ENCODE measurements at regions not wholly inside any gene's neighbourhood (a gene's known extent, or its start where the extent isn't known, plus 50 kb on each side); places are given as distances from the start of the nearest gene placed in this dataset.
A peak's percentile ranks its signal among the peaks of the same experiment; 100 is the strongest.
"Not testable (repeated sequence)": the region's sequence is repeated elsewhere in the genome, so short reads cannot be mapped to it uniquely, and the experiment has no call there.

DNA sequence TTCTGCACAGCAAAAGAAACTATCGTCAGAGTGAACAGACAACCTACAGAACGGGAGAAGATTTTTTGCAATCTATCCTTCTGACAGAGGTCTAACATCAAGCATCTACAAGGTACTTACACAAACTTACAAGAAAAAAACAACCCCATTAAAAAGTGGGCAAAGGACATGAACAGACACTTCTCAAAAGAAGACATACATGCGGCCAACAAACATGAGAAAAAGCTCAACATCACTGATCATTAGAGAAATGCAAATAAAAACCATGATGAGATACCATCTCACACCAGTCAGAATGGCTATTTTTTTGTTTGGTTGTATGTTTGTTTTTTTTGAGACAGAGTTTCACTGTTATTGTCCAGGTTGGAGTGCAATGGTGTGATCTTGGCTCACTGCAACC is 131.5 kb upstream of the MED13 start:
- DNase-seq: not testable (repeated sequence)

DNA sequence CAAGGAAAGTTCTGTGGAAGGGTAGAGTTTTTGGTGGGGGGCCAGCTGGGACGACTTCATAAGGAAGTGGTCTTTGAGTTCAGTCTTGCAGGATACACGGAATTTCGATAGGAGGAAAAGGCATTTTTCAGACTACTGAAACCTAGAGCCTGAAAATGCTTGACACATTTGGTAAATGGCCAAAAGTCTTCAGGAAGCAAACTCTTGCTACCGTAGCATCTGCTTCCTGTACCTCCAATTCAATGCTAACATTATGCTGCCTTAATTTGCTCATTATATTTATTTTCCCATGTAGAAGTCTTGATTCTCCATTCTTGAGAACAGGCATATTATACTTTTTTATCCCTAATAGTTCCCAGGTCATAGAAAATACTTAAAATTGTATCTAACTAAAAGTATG is 129.3 kb upstream of the MED13 start:
- DNase-seq: no peak

DNA sequence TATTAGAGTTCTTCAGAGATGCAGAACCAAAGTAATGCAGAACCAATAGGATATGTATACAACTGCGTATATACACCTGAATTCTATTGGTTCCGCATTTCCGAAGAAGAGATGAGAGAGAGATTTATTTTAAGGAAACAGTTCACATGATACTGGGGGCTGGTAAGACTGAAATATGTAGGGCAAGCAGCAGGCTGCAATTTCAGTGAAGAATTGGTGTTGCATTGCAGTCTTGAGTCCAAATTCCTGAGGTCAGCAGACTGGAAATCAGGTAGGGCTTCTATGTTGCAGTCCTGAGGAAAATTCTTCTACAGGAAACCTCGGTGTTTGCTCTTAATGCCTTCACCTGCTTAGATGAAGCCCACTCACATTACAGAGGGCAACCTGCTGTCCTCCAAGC is 128.2 kb upstream of the MED13 start:
- no peak for DNase-seq

DNA sequence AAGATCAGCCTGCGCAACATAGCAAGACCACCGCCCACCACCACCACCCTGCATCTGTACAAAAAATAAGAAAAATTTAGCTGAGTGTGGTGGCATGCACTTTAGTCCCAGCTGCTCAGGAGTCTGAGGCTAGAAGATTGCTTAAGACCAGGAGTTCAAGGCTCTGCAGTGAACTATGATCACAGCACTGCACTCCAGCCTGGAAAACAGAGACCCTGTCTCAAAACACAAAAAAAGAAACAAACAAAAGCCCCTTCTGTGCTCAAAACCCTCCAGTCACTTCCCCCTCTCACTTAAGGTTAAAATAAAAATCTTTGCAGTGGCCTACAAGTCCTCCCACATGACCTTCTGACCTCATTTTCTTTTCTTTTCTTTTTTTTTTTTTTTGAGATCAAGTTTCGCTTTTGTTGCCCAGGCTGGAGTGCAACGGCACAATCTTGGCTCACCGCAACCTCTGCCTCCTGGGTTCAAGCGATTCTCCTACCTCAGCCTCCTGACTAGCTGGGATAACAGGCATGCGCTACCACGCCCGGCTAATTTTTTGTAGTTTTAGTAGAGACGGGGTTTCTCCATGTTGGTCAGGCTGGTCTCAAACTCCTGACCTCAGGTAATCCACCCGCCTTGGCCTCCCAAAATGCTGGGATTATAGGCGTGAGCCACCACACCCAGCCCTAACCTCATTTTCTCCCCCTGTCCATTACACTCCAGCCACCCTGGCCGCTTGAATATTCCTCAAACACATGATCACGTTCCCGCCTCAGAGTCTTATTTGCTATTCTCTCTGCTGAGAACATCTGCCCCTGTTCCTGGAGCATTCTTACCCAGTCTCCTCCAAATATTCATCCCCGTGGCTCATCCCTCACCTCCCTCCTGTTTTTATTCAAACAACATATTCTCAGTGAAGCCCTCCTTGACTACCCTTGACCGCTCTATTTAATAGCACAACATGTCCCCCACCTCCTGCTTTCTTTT is 126.6 kb upstream of the MED13 start:
- no peak for DNase-seq

DNA sequence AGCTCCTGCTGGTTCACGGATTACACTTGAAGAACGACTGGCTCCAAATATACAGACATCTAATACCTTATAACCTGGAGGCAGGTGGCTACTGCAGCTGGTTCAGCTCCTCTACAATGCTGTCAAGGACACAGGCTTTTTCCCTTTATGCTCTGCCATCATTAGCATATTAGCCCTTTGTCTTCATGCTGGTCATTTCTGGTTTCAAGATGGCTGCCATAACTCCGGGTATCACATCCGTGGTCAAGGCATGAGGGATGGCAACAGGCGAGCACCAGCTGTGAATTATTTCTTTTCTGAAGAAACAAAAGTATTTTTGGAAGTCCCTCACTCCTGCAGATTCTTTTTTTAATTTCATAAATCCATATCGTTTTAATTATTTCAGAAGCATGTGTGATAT is 124.3 kb upstream of the MED13 start:
- no peak for DNase-seq

DNA sequence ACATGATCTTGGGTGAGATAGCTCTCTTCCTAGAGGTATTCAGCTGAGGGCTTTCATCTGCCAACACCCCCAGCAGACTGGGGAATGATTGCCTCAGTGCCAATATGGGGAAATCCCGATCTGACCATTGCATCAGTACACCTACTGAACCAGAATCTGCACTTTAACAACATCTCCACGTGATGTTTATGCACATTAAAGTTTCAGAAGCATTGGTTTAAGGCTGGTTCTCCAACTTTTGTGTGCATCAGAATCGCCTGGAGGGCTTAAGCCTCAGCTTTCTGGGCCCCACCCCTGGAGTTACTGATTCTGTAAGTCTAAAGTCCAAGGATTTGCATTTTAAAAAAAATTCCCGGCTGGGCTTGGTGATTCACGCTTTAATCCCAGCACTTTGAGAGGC is 123.6 kb upstream of the MED13 start:
- DNase-seq: peak; percentile 25

DNA sequence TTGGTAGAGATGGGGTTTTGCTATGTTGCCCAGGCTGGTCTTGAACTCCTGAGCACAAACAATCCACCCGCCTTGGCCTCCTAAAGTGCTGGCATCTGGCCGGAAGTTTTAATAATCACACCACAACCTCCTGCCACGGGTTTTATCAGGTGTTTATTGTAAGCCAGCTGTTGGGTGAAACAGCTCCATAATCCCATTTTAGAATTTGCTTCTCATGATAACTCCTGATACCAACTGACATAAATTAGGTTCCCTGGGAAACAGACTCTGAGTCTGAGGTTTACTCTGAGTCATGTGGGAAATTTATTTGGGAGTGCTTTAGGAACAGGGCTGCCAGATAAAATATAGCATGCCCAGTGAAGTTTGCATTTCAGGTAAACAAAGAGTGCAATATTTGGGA is 122.6 kb upstream of the MED13 start:
- no peak for DNase-seq

DNA sequence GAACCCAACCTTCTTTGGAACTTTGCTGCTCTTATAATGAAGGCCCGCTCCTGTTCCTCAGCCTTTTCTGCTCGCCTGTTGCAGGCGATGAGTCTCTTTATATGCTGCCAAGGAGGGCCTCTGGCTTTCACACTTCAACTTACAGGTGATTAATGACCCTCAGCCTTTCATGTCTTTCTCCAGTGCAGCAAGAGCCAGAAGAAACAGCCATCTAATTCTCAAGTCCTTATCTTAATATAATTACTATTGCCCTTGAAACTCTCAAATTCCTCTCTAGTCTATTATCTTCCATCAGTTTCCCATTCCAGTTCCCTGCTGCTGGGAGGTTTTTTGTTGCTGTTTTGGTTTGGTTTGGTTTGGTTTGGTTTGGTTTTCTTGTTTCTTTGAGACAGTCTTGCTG is 121.8 kb upstream of the MED13 start:
- DNase-seq: no peak

DNA sequence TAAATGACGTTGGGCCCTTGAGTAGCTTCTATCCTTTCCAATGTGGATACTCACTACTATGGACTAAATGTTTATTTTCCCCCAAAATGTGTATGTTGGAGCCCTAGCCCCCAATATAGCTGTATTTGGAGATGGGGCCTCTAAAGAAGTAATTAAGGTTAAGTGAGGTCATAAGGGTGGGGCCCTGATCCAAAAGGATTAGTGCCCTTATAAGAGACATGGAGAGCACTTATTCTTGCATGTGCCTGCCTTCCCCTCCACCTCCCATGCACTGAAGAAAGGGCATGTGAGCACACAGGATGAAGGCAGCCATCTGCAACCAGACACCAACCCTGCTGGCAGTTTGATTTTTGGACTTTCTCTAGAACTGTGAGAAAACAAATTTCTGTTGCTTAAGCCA is 115.7 kb upstream of the MED13 start:
- DNase-seq: no peak

DNA sequence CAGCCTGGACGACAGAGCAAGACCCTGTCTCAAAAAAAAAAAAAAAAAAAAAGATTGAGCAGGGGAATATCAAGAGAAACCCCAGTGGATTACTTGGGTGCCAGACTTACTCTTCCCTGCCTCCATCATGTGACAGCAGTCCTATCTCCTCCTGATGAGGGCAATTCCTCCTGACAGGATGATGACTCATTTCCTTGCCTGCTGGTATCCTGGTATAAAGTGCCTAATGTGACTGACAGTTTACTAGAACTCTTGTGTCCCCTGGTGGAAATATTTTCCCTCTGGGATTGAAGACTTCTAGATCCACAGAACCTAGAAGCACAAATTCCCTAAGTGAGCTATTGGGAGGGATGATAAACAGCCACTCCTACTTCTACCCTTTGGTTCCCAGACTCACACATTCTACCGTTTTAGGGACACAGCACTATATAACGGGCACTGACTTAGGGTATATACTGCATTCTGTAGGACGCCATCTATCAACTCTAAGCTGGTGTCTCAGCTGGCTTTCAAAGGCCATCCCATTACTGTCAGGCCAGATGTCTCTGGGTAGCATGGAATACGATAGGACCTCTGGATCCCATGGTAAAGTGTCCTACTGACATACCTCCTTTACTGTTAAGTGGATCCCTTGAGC is 114.6 kb upstream of the MED13 start:
- DNase-seq: peak; percentile 72

DNA sequence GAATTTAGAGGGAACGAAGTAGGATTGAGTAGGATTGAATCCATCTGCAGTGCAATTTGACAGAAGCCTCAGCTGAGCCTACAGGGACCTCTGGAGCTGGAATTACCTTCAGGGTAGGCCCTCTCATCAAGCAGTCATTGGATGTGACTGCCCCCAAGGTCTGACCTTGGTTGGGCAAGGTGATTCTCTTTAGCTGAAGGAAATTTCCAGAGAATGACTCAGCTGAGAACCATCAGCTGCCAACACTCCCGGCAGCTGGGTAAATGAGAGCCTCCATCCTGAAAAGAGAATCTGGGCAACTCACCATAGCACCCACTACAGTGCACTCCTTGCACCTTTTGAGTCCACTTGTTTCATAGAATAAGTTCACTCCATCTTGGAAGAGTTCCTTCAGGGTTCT is 113.5 kb upstream of the MED13 start:
- DNase-seq: no peak

DNA sequence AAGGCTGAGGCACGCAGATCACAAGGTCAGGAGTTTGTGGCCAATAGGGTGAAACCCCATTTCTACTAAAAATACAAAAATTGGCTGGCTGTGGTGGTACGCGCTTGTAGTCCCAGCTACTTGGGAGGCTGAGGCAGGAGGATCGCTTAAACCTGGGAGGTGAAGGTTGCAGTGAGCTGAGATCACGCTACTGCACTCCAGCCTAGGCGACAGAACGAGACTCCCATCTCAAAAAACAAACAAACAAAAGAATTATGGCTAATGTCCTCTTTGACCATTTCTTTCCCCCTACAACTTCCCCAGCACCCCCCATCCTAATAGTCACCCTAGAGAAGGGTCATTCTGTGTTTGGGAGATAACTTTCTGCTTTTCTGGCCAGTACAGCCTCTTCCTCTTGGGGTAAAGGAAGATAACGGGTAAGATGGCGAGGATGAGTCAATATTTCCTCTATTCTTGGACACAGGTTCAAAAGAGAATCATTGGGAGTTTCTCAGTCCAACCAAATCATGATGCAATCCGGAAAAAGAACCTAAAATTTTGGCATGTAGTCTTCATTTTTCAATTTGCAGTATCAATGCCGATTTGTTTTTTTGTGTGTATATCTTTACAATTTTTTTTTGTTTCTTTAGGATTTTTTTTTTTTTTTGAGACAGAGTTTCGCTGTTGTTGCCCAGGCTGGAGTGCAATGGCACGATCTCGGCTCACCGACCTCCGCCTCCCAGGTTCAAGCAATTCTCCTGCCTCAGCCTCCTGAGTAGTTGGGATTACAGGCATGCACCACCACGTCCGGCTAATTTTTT is 107.6 kb upstream of the MED13 start:
- DNase-seq: peak; percentile 72

DNA sequence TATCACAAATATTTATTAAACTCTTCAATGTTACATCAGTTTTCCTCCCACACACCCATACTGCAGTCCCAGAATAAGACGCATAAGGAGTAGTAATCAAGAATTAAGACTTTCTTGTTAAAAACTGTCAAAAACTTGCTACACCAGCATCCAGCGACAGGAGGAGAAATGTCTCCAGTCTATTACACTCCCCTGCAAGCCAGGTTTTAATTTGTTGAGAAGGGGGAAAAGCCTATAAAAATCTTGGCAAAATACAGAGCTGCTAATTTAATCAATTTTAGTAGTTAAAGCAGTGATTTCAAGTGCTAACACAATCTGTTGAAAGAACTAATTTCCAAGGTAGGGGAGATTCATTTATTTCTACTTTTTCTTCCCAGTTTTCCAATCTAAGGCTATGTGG is 102.0 kb upstream of the MED13 start:
- no peak for DNase-seq

DNA sequence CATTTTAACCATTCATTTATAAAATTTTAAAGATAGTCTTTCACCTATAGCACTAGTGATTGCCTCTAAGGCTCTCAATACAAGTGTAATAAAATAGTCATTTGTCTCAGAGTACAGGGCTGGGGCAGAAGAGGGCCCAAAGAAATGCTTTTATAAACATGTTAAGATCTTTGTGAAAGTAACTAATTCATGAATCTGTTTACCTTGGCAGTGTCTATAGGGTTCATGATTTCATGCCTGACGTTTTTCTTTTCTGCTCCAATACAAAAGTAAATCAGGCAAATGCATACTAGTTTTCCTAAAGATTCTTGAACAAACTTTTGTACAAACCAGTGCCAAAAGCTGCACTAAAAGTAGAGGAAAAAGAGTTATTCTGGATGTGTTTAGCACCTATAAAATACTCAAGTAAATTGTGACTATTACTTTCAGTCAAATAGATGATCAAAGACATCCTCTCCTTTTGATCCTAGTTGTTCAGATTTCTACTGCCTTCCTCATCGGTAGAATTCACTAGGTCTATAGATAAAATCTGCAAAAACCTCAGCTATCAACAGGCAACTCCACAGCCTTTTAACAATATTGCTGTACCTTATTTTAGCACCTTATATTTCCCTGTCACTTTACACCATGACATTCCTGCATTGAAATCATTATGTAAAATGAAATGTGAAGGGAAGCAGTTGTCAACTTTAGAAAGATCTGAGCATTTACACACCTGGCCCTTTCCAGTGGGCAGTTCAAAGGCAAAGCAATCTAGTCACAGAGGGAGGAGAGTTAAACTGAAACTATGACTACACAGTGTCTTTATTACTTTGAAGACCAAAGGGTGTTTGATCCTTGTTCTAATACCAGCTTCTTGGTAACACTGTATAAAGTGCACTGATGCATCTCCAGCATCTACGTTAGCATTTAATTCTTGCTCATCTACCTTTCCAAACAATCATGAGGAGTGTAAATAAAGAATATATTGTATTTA is 100.0 kb upstream of the MED13 start:
- no peak for DNase-seq

DNA sequence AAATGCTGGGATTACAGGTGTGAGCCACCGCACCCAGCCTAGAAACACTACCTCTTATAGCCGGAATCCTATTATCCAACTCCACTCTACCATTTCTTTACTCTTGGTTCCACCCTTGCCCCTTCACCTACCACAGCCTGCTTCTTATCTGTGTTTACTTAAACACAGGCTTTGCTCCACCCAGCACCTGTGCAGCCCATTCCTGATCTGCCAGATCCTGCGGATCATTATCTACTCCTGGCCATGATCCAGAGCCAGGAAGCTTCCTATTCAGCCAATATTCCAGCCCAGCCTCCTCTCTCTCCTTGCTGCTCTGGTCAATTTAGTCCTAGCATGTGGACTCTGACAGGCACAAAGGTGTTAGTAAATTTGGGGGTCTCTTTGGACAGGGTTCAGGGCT is 98.8 kb upstream of the MED13 start:
- no peak for DNase-seq

DNA sequence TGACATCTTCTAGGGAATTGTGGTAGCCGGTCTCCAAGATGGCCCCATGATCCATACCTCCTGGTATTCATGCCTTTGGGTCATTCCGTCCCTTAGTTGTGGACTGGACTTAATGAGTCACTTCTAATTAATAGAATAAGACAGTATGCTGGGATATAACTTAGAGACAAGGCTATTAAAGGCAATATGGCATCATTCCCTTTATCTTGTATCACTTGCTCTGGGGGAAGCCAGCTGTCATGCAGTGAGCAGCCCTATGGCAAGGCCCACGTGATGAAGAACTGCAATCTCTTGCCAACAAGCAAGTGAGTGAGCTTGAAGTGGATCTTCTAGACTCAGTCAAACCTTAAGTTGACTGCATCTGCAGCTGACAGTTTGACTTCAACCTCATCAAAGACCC is 97.8 kb upstream of the MED13 start:
- DNase-seq: no peak

DNA sequence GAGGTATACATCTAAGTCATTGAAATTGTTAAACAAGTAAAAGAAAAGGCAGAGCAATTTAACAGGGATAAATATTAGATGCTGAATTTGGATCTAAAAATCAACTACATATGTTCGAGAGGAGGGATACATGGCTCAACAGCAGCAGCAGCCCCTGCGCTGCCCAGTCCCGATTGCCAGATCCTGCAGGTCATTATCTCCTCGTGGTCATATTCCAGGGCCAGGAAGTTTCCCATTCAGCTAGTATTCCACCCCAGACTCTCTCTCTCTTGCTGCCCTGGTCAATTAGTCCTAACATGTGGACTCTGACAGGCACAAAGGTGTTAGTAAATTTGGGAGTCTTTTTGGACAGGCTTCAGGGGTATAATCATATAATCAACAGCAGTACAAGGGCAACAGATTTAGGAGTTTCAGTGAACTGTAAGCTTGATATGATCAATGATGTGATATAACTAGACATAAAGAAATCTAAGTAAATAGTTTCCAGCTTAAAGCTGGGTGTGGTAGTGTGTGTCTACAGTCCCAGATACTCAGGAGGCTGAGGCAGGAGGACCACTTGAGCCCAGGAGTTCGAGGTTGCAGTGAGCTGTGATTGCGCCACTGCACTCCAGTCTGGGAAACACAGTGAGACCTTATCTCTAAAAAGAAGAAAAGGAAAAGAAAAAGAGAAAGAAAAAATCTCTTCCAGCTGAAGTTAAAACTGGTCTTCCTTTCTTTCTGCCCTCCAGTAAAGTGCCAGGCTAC is 96.5 kb upstream of the MED13 start:
- DNase-seq: no peak

DNA sequence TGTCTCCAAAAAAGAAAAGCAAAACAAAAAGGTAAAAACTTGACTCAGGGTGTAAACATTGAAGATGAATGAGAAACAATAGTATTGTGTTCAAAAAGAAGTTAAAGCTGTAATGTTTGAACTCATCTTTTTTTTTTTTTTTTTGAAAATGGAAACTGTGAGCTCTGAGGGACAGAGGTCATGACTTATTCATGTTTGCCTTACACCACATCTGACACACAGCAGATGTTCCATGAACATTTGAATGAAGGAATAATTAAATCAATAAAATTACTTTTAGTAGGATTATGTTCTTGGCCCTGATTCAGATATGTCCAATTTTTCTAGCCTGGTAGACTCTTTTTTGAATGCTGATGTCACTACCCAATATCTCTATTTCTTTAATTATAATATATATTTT is 95.7 kb upstream of the MED13 start:
- no peak for DNase-seq

DNA sequence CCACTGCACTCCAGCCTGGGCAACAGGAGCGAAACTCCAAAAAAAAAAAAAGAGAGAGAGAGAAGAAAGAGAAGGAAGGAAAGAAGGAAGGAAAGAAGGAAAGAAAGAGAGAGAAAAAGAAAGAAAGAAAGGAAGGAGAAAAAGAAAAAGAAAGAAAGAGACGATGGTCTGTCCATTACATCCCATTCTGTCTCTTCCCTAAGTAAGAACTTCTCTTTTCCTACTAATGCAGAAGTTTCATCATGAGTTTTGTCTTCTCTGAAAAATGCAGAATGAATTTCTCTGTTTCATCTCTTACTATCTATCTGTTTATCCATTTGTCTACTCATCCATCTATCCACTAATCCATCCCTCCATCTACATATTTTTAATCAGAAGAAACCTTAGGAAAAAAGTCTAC is 94.9 kb upstream of the MED13 start:
- no peak for DNase-seq

DNA sequence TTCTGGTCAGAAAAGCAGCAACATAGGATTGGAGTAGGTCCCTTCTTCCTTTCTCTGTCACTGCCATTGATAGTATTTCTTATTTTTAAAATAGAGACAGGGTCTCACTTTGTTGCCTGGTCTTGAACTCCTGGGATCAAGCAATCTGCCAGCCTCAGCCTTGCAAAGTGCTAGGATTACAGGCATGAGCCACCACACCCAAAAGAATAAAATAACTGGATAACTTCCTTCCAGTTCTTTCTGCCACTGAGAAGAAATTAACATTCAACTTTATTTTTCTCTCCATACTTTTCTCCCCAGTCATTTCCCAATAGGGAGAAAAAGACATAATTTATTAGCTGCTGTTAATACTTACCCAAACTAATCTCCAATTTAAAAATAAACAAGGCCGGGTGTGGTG is 91.9 kb upstream of the MED13 start:
- no peak for DNase-seq

DNA sequence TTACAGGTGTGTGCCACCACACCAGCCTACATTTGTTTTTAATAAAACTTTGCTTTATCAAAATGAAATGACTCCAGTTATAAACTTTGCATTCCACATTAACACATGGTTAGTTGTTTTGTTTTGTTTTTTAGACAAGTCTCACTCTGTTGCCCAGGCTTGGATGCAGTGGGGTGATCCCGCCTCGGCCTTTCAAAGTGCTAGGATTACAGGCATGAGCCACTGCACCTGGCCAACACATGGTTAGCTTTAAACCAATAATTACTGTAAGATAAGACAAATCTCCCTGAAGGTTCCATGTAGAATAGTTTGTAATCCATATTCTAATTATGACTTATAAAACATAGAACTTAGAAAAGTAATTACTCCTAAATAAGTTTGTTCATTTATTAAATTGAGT is 89.8 kb upstream of the MED13 start:
- no peak for DNase-seq

DNA sequence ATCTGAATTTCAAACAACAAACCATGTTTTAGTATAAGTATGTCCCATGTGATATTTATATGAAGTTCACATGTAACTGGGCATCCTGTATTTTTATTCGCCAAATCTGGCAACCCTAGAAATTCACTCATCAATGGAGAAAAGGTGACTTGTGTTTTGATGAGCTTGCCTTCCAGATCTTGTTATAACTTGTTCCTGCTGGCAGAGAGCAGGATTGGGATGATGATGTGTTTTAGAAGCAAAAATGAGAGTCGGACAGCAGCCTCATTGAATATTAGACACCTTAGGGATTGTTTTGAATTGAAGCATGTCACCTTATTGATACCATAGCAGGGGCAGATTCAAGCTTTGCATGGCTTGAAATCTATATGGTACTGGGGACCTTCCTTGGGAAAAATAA is 85.4 kb upstream of the MED13 start:
- no peak for DNase-seq
